ENCODE measurements at regions not wholly inside any gene's neighbourhood (a gene's known extent, or its start where the extent isn't known, plus 50 kb on each side); places are given as distances from the start of the nearest gene placed in this dataset.
"Not testable (repeated sequence)": the region's sequence is repeated elsewhere in the genome, so short reads cannot be mapped to it uniquely, and the experiment has no call there.

- no peak for DNase-seq (ENCODE audit: low spot score)
These were observed 352.4 kb downstream of the SPRY2 start for GRCh38 chr13:79988573-79988972.

- no peak for DNase-seq (ENCODE audit: low spot score)
These were observed 353.2 kb downstream of the SPRY2 start for GRCh38 chr13:79987761-79988160.

- no peak for DNase-seq (ENCODE audit: low spot score)
These were observed 353.6 kb downstream of the SPRY2 start for GRCh38 chr13:79987323-79987722.

- DNase-seq (ENCODE audit: low spot score) = no peak
These were observed 354.0 kb downstream of the SPRY2 start for GRCh38 chr13:79986890-79987289.

GRCh38 chr13:79974935-79975650, 365.8 kb downstream of the SPRY2 start:
- not testable (repeated sequence) for DNase-seq (ENCODE audit: low spot score)

GRCh38 chr13:79973533-79973963, 367.4 kb downstream of the SPRY2 start:
- no peak for DNase-seq (ENCODE audit: low spot score)

GRCh38 chr13:79972066-79972569, 368.8 kb downstream of the SPRY2 start:
- no peak for DNase-seq (ENCODE audit: low spot score)

- no peak for DNase-seq (ENCODE audit: low spot score)
These were observed 374.4 kb downstream of the SPRY2 start for GRCh38 chr13:79966493-79966895.

- DNase-seq (ENCODE audit: low spot score) = no peak
These were observed 374.9 kb downstream of the SPRY2 start for GRCh38 chr13:79966059-79966458.

- DNase-seq (ENCODE audit: low spot score) = peak; percentile 57
These were observed 394.4 kb downstream of the SPRY2 start for GRCh38 chr13:79946556-79946955.

- no peak for DNase-seq (ENCODE audit: low spot score)
These were observed 397.4 kb downstream of the SPRY2 start for GRCh38 chr13:79943346-79944023.

- DNase-seq (ENCODE audit: low spot score) = no peak
These were observed 399.2 kb downstream of the SPRY2 start for GRCh38 chr13:79941752-79942151.

- no peak for DNase-seq (ENCODE audit: low spot score)
These were observed 401.2 kb downstream of the SPRY2 start for GRCh38 chr13:79939689-79940088.

- no peak for DNase-seq (ENCODE audit: low spot score)
These were observed 403.1 kb downstream of the SPRY2 start for GRCh38 chr13:79937771-79938216.

- DNase-seq (ENCODE audit: low spot score) = peak; percentile 8
These were observed 403.6 kb downstream of the SPRY2 start for GRCh38 chr13:79937311-79937710.

- DNase-seq (ENCODE audit: low spot score) = peak; percentile 87
These were observed 404.4 kb downstream of the SPRY2 start for GRCh38 chr13:79936368-79937136.

- no peak for DNase-seq (ENCODE audit: low spot score)
These were observed 405.8 kb downstream of the SPRY2 start for GRCh38 chr13:79935121-79935520.

- no peak for DNase-seq (ENCODE audit: low spot score)
These were observed 407.5 kb downstream of the SPRY2 start for GRCh38 chr13:79933389-79933788.

- no peak for DNase-seq (ENCODE audit: low spot score)
These were observed 408.4 kb downstream of the SPRY2 start for GRCh38 chr13:79932556-79932955.

GRCh38 chr13:79923973-79924556, 416.9 kb downstream of the SPRY2 start:
- DNase-seq (ENCODE audit: low spot score) = not testable (repeated sequence)

GRCh38 chr13:79919091-79919490, 421.8 kb downstream of the SPRY2 start:
- no peak for DNase-seq (ENCODE audit: low spot score)

GRCh38 chr13:79918620-79919019, 422.3 kb downstream of the SPRY2 start:
- DNase-seq (ENCODE audit: low spot score) = no peak

Data from cerebellar cortex (tissue), 1 donor.